ENCODE measurements at regions not wholly inside any gene's neighbourhood (a gene's known extent, or its start where the extent isn't known, plus 50 kb on each side); places are given as distances from the start of the nearest gene placed in this dataset.

GRCh38 chr14:34004881-34005280 lies 54.0 kb upstream of the EGLN3 start:
- no peak for DNase-seq

- DNase-seq = no peak
Measured at GRCh38 chr14:34003691-34004090, 52.8 kb upstream of the EGLN3 start.

- no peak for DNase-seq
Measured at GRCh38 chr14:34003082-34003668, 52.3 kb upstream of the EGLN3 start.

Data from activated CD4-positive, alpha-beta T cell treated with anti-CD3 and anti-CD28 coated beads, Interleukin-2, amount 50 U/mL, for 16 hours (primary cell).